GM18499 (cell line): ENCODE measurements at regions not wholly inside any gene's neighbourhood (a gene's known extent, or its start where the extent isn't known, plus 50 kb on each side); places are given as distances from the start of the nearest gene placed in this dataset.
A peak's percentile ranks its signal among the peaks of the same experiment; 100 is the strongest.
"Not testable (repeated sequence)": the region's sequence is repeated elsewhere in the genome, so short reads cannot be mapped to it uniquely, and the experiment has no call there.

ENCODE experiments used
- ATAC-seq: cut with Tn5 transposase; IDR thresholded peaks from one replicate; pipeline ENCODE4 v1.9.1; 2021; ENCODE audit warnings: moderate number of reproducible peaks; ENCODE audit not compliant: insufficient read depth, unreplicated experiment

- no peak for ATAC-seq
These were observed 97.4 kb upstream of the SPTLC3 start for GRCh38 chr20:12911372-12911771.

DNA sequence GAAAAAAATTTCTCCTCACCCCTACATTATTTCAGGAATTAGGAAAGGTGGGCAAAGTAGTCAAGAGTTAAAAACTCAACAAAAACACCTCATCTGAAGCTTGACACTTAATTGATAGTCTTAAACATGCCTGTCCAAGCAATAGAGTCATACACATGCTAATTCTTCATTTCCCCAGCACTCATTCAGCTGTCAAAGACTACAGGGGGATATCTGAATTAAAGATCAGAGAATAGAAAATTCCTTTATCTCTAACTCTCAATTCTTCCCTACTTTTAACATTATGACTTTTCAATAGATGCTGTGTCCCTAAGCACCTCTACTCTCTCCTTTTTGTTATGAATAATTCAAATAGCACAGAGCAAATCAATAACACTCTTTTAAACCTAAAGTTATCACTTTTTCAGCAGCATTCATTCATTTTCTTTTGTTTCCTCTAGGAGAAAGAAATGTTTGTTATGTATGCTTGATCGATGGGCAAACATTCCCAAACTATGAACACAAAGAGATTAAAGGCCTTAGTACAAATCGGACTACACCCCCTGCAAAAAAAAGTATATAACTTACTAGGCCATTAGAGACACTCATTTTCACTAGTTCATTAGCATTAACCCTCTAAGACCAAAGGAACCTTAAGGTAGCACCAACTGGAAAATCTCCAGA lies 94.9 kb upstream of the SPTLC3 start:
- no peak for ATAC-seq

DNA sequence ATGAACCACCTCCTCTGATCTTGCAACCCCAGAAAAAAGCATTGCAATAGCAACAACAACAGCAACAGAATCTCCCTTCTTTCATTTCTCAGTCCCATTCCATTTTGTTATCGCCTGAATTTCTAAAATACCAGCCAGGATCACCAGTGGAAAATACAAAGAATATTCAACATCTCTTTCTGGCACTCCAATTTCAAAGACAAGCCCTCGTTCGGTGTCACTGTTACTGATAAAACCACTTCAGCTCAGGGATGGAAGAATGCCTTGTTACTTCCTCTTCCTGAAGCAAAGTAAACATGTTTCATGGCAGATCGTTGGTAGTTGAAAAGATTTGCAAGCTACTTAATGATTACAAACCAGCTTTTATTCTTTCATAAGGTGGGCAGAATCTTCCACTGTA lies 94.0 kb upstream of the SPTLC3 start:
- ATAC-seq, result no peak

DNA sequence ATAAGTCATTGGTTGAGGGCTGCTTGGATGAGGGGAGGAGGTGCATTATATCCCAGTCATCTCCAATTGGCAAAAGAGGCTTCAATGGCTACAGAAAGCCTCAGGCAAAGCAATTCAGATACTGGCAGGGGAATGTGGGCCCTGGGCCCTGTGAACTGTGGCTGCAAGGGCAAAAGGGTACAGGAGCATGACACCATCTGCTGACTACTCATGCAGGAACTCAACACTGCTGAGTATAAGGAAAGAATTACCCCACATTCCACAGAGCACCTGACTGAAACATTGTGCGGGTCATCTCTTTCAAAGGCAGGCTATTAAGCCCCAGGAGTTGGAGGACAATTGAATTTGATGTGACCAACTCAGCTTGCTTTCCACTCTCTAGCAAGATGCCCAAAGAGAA lies 92.1 kb upstream of the SPTLC3 start:
- no peak for ATAC-seq

GRCh38 chr20:12924126-12924525 lies 84.6 kb upstream of the SPTLC3 start:
- ATAC-seq, result no peak

- peak; percentile 92 for ATAC-seq
These were observed 83.5 kb upstream of the SPTLC3 start for GRCh38 chr20:12925210-12925755.

- no peak for ATAC-seq
These were observed 82.6 kb upstream of the SPTLC3 start for GRCh38 chr20:12925863-12926793.

GRCh38 chr20:12927489-12927888 lies 81.3 kb upstream of the SPTLC3 start:
- ATAC-seq, result no peak

DNA sequence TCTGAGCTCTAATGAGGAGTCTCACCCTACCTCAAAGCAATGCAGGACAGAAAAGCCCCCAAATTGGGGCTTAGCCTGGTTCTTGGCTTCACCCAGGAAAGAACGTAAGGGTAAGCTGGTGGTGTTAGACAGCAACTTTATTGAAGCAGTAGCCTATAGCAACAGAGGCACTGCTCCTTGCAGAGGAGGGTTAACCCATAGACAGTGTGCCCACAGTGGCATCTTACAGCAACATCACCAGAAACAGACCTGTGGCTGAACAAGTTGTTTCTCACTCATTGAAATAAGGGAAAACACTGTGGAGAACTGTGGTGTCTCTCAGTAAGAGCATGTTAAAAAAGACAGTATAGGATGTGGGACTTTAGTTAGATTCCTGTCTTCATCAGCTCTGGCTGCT lies 80.4 kb upstream of the SPTLC3 start:
- no peak for ATAC-seq

GRCh38 chr20:12928755-12929401 lies 79.9 kb upstream of the SPTLC3 start:
- no peak for ATAC-seq

DNA sequence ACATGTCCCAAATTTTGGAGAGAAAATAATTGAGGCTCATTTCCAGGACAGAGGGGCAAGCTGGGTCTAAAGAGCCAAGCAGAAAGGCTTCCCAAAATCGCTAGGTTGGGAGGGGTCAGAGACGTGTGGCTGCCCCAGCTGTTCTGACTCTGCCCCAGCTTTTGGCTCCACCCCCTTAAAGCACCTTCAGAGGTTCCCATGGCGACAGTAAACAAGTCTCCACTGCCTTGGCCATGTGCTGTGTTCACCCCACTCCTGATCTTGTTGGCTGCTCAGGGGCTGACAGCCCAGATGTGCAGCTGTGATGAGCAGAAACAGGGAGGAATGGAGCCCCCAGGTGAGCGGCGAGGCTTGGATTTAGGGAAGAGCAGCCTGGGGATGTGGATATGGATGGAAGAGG lies 72.8 kb upstream of the SPTLC3 start:
- ATAC-seq, result no peak

DNA sequence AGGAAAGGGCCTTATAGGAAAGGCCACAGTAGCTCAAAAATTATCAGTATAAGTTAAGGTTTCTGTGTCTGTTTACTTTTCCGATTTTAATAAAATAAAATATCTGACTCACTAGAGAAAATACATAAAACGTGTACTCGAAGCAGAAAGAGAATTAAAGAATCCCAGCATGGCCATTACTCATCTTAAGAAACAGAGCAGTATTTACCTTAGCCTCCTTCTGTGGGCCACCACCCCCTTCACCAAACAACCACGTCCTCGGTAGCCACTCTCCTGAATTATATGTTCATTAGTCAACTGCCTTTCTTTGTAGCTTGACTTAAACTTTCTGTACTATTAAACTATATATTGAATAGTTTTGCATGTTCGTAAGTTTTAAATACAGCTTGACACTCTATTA lies 72.2 kb upstream of the SPTLC3 start:
- ATAC-seq, result no peak

DNA sequence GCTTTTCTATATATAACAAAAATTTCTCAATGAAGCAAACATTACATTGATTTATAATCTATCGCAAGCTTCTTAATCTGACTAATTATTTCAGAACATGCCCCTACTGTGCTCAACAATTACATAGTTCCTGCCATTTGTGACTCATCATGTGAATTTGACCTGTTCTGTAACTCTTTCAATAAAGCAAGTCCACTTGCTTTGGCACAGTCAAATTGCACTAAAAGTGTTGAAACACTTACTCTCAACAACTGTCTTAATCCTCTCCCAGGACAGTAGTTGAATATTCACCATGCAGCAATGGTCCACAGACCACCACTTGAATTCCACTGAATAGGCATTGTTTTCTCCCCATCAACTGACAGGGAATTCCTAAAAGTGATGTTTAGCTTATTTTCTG lies 67.7 kb upstream of the SPTLC3 start:
- no peak for ATAC-seq

DNA sequence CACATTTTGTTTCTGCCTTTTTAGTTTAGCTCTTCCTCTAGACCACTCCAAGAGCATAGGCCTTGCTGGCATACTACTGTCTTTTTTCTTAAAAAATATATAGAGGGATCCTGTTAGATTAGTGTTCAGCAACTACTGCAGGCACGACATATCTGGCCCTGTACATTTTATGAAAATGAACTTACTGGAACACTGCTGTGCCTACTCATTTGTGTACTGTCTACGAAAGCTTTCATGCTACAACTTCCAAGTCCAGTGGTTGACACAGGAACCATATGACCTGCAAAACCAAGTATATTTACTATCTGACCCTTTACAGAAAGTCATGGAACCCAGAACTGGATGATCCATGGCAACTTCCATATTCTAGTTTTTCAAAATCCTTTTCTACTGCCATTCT lies 66.6 kb upstream of the SPTLC3 start:
- ATAC-seq, result no peak

DNA sequence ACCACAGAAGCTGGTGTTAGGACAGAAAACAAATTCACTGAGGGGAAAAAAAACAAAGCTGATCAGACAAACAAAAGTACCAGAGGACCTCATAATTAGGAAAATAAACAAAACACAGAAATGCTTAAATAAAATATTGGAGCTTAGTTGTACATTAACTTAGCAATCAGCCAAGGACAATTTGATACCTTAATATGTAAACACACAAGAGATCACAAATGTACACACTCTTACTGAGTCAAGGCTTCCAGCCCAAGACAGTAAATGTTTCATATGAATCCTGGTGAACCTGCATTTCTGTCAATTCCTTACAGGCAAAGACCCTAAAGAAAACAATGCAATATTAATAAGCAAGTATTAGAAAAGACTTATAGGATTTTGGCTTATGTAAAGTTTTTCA lies 62.0 kb upstream of the SPTLC3 start:
- ATAC-seq, result no peak

GRCh38 chr20:12947691-12948090 lies 61.1 kb upstream of the SPTLC3 start:
- ATAC-seq, result no peak

- ATAC-seq, result no peak
These were observed 59.3 kb upstream of the SPTLC3 start for GRCh38 chr20:12949429-12949980.

- not testable (repeated sequence) for ATAC-seq
These were observed 54.5 kb upstream of the SPTLC3 start for GRCh38 chr20:12954254-12954653.

DNA sequence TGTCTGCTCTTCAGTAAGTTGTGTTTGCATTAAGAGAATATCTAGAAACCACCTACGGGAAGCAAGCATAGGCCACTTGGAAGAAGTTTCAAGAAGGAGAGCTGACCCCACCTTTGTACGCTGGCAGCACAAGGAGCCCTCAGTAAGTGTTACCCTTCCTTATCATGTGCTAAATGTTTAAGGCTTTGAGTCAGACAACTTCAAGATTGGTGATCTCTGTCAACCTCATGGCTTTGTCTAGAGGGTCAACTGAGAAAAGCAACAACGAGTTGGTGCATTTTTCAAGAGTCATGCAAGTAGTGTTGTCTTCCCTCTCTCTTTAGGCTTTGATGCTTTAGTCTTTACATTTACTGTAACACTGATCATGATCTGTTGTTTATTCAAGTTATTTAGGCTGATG lies 53.2 kb upstream of the SPTLC3 start:
- ATAC-seq, result no peak

DNA sequence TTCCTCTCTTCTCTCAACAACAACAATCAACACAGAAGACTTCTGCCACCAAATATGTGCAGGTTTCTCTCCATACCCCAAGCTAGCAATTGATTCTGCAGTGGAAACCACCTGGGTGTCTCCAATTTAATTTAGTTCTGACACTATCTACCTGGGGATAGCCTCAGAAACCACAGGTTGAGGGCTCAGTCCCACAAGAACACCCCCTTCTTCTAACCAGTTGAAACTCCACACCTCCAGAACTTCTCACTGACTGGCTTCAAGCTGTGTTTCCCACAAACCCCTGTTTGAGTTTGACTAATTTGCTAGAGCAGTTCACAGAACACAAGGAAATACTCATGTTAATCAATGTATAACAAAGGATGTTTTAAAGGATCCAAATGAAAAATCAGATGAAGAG lies 52.5 kb upstream of the SPTLC3 start:
- no peak for ATAC-seq

- ATAC-seq, result no peak
These were observed 50.8 kb upstream of the SPTLC3 start for GRCh38 chr20:12957968-12958367.
